Kidney (tissue), 13 donors: ENCODE measurements at regions not wholly inside any gene's neighbourhood (a gene's known extent, or its start where the extent isn't known, plus 50 kb on each side); places are given as distances from the start of the nearest gene placed in this dataset.

Experiments used
- DNase-seq, 5 donors: peaks; one replicate each; pipeline ENCODE4 v3.0.0-alpha.2; 2013 to 2020
- FAIRE-seq: peaks from 2 replicates; lab custom pipeline; 2012; peaks lifted over from hg19 to GRCh38; lab: Jason Lieb, UNC
- H3K27ac ChIP-seq, 2 donors: one replicate each; pipeline ENCODE4 v1.7.0; 2013; ENCODE audit warnings: low read depth in 2 of 2, low read length in 2 of 2, inconsistent platforms in 1 of 2
- H3K27me3 ChIP-seq: one replicate; pipeline ENCODE4 v1.7.1; 2013; ENCODE audit warnings: low read length, inconsistent platforms; ENCODE audit not compliant: control insufficient read depth, insufficient read depth
- H3K36me3 ChIP-seq, 3 donors: one replicate each; pipeline versions ENCODE4 v1.7.0 to v1.7.1; 2013; ENCODE audit warnings: low read length in 3 of 3, control low read depth in 1 of 3, inconsistent platforms in 1 of 3; ENCODE audit not compliant: insufficient read depth in 3 of 3, control insufficient read depth in 2 of 3
- H3K4me1 ChIP-seq, 3 donors: one replicate each; pipeline versions ENCODE4 v1.7.0 to v1.7.1; 2013; ENCODE audit warnings: low read length in 3 of 3, inconsistent platforms in 1 of 3, low read depth in 1 of 3; ENCODE audit not compliant: control insufficient read depth in 2 of 3, insufficient read depth in 2 of 3
- H3K4me3 ChIP-seq, 3 donors: one replicate each; pipeline versions ENCODE4 v1.7.0 to v1.8.1; 2013; ENCODE audit warnings: low read length in 3 of 3, control low read depth in 1 of 3, inconsistent platforms in 1 of 3
- H3K9ac ChIP-seq, 3 donors: one replicate each; pipeline versions ENCODE4 v1.7.0 to v1.7.1; 2013; ENCODE audit warnings: low read length in 3 of 3, control low read depth in 1 of 3, inconsistent platforms in 1 of 3
- H3K9me3 ChIP-seq, 3 donors: one replicate each; pipeline versions ENCODE4 v1.7.0 to v1.7.1; 2013; ENCODE audit warnings: low read length in 3 of 3, control low read depth in 1 of 3, inconsistent platforms in 1 of 3; ENCODE audit not compliant: control insufficient read depth in 2 of 3, insufficient read depth in 1 of 3
- CTCF ChIP-seq: IDR thresholded peaks from 3 replicates; pipeline ENCODE4 v1.5.1; 2012; ENCODE audit warnings: mild to moderate bottlenecking, moderate library complexity, borderline replicate concordance; ENCODE audit not compliant: insufficient read depth; ENCODE audit errors: extremely low read depth
- intact Hi-C: fragments of 100-400 bp; cut with DNase I; formaldehyde crosslinking; loops from one replicate; pipeline ENCODE4 v1.11.1; 2022
- donor health status: control.
- donor health status: control.
- donor health status: control.
- donor health status: control.
- donor health status: control.
- donor health status: DM: yes; HTN: yes; CAD: no.
- donor health status: Normal renal cell carcinoma (clear cell type).

GRCh38 chr16:80459331-80459777 is 81.4 kb upstream of the DYNLRB2 start:
- H3K27ac ChIP-seq = no peak overlapping the region

GRCh38 chr16:80457871-80458270 is 82.9 kb upstream of the DYNLRB2 start:
- intact Hi-C loops = no loop called here

More at GRCh38 chr16:80459331-80459777, 81.4 kb upstream of the DYNLRB2 start:
- TF ChIP-seq CTCF = no peak
- no peak overlapping the region for H3K4me3 ChIP-seq
- no peaks in the 10 kb centered on the region for H3K36me3 ChIP-seq
- H3K9me3 ChIP-seq = no peaks in the 10 kb centered on the region
- intact Hi-C loops = no loop called here
- peaks cover 0 to 4% (median 0%) of the 10 kb centered on the region in 3 donors for H3K4me1 ChIP-seq
- no peaks in the 10 kb centered on the region for H3K27me3 ChIP-seq
- no peak overlapping the region for H3K9ac ChIP-seq
- DNase-seq (peak in 1 of 5 donors; percentile 35), FAIRE-seq (no peak)

GRCh38 chr16:80454802-80455201 is 86.0 kb upstream of the DYNLRB2 start:
- intact Hi-C loops = no loop called here
- Histone ChIP-seq H3K27me3 (no peaks in the 10 kb centered on the region), H3K9ac (no peak overlapping the region), H3K4me1 (no peaks in the 10 kb centered on the region), H3K36me3 (no peaks in the 10 kb centered on the region), H3K4me3 (no peak overlapping the region), H3K9me3 (no peaks in the 10 kb centered on the region), H3K27ac (no peak overlapping the region)
- no peak for FAIRE-seq
- DNase-seq = no peak
- TF ChIP-seq CTCF = no peak

More at GRCh38 chr16:80457871-80458270, 82.9 kb upstream of the DYNLRB2 start:
- H3K27ac ChIP-seq = no peak overlapping the region
- TF ChIP-seq CTCF = no peak
- H3K9me3 ChIP-seq = no peaks in the 10 kb centered on the region
- FAIRE-seq (no peak), DNase-seq (no peak)
- no peaks in the 10 kb centered on the region for H3K4me1 ChIP-seq
- H3K9ac ChIP-seq = no peak overlapping the region
- no peaks in the 10 kb centered on the region for H3K27me3 ChIP-seq
- H3K4me3 ChIP-seq = no peak overlapping the region
- no peaks in the 10 kb centered on the region for H3K36me3 ChIP-seq

GRCh38 chr16:80449392-80449791 is 91.4 kb upstream of the DYNLRB2 start:
- no peaks in the 10 kb centered on the region for H3K36me3 ChIP-seq
- TF ChIP-seq CTCF = no peak
- no peaks in the 10 kb centered on the region for H3K4me1 ChIP-seq
- no peak overlapping the region for H3K4me3 ChIP-seq
- H3K9me3 ChIP-seq = no peaks in the 10 kb centered on the region
- H3K9ac ChIP-seq = no peak overlapping the region
- H3K27ac ChIP-seq = no peak overlapping the region
- DNase-seq = no peak
- H3K27me3 ChIP-seq = no peaks in the 10 kb centered on the region
- intact Hi-C loops = no loop called here
- no peak for FAIRE-seq
